IPS-15b (cell line): ENCODE measurements at regions not wholly inside any gene's neighbourhood (a gene's known extent, or its start where the extent isn't known, plus 50 kb on each side); places are given as distances from the start of the nearest gene placed in this dataset.

Source experiments
- H3K27me3 ChIP-seq: one replicate; pipeline ENCODE4 v1.6.1; 2013; ENCODE audit warnings: low read length; ENCODE audit not compliant: control insufficient read depth, insufficient read depth
- H3K36me3 ChIP-seq: one replicate; pipeline ENCODE4 v1.6.1; 2013; ENCODE audit warnings: low read length; ENCODE audit not compliant: control insufficient read depth, insufficient read depth
- H3K4me1 ChIP-seq: one replicate; pipeline ENCODE4 v1.6.1; 2013; ENCODE audit warnings: mild to moderate bottlenecking, low read length; ENCODE audit not compliant: control insufficient read depth, insufficient read depth
- H3K4me3 ChIP-seq: one replicate; pipeline ENCODE4 v1.5.1; 2013; ENCODE audit warnings: low read depth, low read length
- H3K9ac ChIP-seq: one replicate; pipeline ENCODE4 v1.6.1; 2013; ENCODE audit warnings: low read depth, mild to moderate bottlenecking, low read length
- H3K9me3 ChIP-seq: one replicate; pipeline ENCODE4 v1.6.1; 2013; ENCODE audit warnings: mild to moderate bottlenecking, low read length; ENCODE audit not compliant: control insufficient read depth, insufficient read depth

GRCh38 chr2:106694964-106695470, 190.9 kb downstream of the ST6GAL2 start:
- no peak overlapping the region for H3K9ac ChIP-seq
- no peaks in the 10 kb centered on the region for H3K27me3 ChIP-seq
- H3K4me1 ChIP-seq: no peaks in the 10 kb centered on the region
- H3K9me3 ChIP-seq: no peaks in the 10 kb centered on the region
- H3K36me3 ChIP-seq: no peaks in the 10 kb centered on the region
- H3K4me3 ChIP-seq: no peak overlapping the region

- Histone ChIP-seq H3K9me3 (no peaks in the 10 kb centered on the region), H3K4me1 (no peaks in the 10 kb centered on the region), H3K27me3 (no peaks in the 10 kb centered on the region), H3K9ac (no peak overlapping the region), H3K4me3 (no peak overlapping the region), H3K36me3 (no peaks in the 10 kb centered on the region)
These were observed 190.0 kb downstream of the ST6GAL2 start for GRCh38 chr2:106695919-106696318.

- no peaks in the 10 kb centered on the region for H3K36me3 ChIP-seq
- no peaks in the 10 kb centered on the region for H3K9me3 ChIP-seq
- H3K9ac ChIP-seq: no peak overlapping the region
- no peaks in the 10 kb centered on the region for H3K27me3 ChIP-seq
- no peak overlapping the region for H3K4me3 ChIP-seq
- H3K4me1 ChIP-seq: no peaks in the 10 kb centered on the region
These were observed 185.4 kb downstream of the ST6GAL2 start for GRCh38 chr2:106700616-106701015.

DNA sequence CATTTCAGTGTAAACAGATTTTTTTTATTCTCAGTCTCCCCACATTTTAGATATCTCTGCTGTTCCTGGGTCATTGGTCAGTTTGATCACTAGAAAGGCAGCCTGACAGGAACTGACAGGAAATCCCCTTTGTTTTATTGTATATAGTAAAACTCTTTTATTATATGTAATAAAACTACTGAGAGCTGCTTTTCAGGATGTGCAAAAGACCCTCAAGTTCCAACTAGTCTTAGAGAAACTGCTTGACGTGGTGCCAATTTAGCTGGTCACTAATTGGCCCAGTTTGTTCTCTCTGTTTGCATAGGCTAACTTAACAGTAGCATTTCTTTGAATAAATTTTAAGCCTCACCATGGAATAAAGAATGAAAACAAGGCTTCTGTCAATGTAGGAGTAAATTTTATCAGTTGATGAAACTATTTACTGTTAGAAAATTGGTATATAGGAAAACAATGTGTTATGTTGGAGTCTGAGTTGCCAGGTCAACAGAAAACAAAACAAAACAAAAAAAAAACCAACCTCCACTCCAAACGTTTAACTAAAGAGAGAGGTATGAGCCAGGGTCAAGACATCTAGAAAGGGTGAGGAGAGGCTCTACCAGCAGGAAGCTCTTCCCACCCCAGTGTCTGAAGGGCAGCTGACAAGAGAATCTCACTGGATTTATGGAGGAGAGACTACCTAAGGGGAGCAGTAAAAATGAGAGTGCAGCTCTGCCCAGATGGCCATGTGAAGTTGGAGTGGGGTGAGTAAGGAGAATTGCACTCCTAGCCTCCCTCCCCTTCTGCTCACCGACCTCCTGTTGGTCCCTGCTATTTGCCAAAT, 184.6 kb downstream of the ST6GAL2 start:
- Histone ChIP-seq H3K9me3 (no peaks in the 10 kb centered on the region), H3K36me3 (no peaks in the 10 kb centered on the region), H3K9ac (no peak overlapping the region), H3K4me1 (no peaks in the 10 kb centered on the region), H3K4me3 (no peak overlapping the region), H3K27me3 (no peaks in the 10 kb centered on the region)

DNA sequence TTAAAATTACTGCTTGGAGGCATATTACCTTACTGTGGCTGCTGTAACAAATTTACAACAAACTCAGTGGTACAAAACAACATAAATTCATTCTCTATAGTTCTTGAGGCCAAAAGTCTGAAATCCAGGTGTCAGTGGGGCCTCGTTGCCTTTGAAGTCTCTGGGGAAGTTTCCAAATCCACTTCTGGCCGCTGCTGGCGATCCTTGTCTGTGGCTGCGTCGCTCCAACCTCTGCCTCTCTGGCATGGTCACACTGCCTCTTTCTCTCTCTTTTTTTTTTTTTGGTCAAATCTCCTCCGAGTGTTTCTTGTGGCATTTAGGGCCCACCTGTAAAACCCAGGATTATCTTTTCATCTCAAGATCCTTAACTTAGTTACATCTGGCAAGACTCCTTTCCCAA, 182.8 kb downstream of the ST6GAL2 start:
- Histone ChIP-seq H3K36me3 (no peaks in the 10 kb centered on the region), H3K4me3 (no peak overlapping the region), H3K27me3 (no peaks in the 10 kb centered on the region), H3K9me3 (no peaks in the 10 kb centered on the region), H3K4me1 (no peaks in the 10 kb centered on the region), H3K9ac (no peak overlapping the region)

GRCh38 chr2:106704798-106705197, 181.2 kb downstream of the ST6GAL2 start:
- Histone ChIP-seq H3K27me3 (no peaks in the 10 kb centered on the region), H3K9me3 (no peaks in the 10 kb centered on the region), H3K9ac (no peak overlapping the region), H3K36me3 (no peaks in the 10 kb centered on the region), H3K4me3 (no peak overlapping the region), H3K4me1 (no peaks in the 10 kb centered on the region)

DNA sequence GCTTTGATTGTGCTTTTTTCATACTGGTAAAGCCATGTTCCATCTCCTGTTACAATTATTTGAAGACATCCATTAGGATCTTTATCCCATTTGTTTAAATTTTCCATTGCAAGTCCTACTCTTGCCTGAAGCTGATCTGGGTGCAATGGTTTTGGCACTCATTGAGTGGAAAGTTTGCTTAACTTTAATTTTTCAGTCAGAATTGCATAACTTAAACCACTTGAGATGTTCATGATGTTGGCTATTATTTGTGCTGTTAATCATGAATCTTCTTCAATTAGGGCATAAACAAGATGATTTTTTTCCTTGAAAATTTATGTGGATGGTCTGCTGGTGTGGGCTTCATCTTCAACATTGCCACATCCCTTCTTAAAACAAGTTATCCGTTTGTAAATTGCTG, 180.1 kb downstream of the ST6GAL2 start:
- Histone ChIP-seq H3K36me3 (no peaks in the 10 kb centered on the region), H3K27me3 (no peaks in the 10 kb centered on the region), H3K4me1 (no peaks in the 10 kb centered on the region), H3K9me3 (no peaks in the 10 kb centered on the region), H3K4me3 (no peak overlapping the region), H3K9ac (no peak overlapping the region)

DNA sequence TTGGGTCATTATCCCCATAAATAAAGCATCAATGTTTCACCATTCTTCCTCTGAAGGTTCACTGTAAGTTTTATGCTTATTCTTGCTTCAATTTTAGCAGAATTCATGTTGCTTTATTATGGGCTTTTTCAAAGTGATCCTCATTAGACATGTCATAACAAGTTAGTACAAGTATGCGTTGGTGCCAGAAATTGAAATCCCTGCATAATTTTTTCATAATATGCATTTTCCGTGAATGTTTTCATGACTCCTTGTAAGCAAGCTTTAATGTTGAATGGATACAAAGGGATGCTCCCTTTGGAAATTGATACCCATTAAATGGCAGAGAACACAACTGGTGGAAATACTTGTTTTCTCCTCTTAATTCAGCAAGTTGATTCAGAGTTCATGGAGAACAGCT, 179.7 kb downstream of the ST6GAL2 start:
- Histone ChIP-seq H3K36me3 (no peaks in the 10 kb centered on the region), H3K27me3 (no peaks in the 10 kb centered on the region), H3K9me3 (no peaks in the 10 kb centered on the region), H3K9ac (no peak overlapping the region), H3K4me3 (no peak overlapping the region), H3K4me1 (no peaks in the 10 kb centered on the region)

DNA sequence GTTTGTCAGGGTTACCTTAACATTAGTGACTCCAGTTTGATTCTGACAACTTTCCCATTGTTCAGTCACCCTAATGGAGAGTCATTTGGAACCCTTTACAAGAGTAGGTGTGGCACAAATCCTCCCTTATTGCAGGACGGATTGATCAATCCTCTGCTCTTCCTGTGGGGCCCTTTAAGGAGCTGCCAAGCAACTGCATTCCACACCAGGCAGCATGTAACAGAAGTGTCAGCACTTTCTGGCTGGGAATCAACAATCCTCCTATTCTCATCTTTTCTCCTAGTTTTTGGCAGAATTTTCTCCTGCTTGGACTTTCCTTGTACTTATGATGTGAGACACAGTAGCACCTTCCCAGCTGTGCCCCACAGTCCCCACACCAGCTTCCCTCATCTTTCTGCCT, 177.8 kb downstream of the ST6GAL2 start:
- H3K4me3 ChIP-seq: no peak overlapping the region
- no peaks in the 10 kb centered on the region for H3K27me3 ChIP-seq
- H3K4me1 ChIP-seq: no peaks in the 10 kb centered on the region
- H3K9me3 ChIP-seq: no peaks in the 10 kb centered on the region
- H3K9ac ChIP-seq: no peak overlapping the region
- no peaks in the 10 kb centered on the region for H3K36me3 ChIP-seq

GRCh38 chr2:106709229-106709628, 176.7 kb downstream of the ST6GAL2 start:
- Histone ChIP-seq H3K4me3 (no peak overlapping the region), H3K36me3 (no peaks in the 10 kb centered on the region), H3K9me3 (no peaks in the 10 kb centered on the region), H3K27me3 (no peaks in the 10 kb centered on the region), H3K9ac (no peak overlapping the region), H3K4me1 (no peaks in the 10 kb centered on the region)

- Histone ChIP-seq H3K9ac (no peak overlapping the region), H3K36me3 (no peaks in the 10 kb centered on the region), H3K4me1 (no peaks in the 10 kb centered on the region), H3K4me3 (no peak overlapping the region), H3K9me3 (no peaks in the 10 kb centered on the region), H3K27me3 (no peaks in the 10 kb centered on the region)
These were observed 166.7 kb downstream of the ST6GAL2 start for GRCh38 chr2:106719222-106719621.

DNA sequence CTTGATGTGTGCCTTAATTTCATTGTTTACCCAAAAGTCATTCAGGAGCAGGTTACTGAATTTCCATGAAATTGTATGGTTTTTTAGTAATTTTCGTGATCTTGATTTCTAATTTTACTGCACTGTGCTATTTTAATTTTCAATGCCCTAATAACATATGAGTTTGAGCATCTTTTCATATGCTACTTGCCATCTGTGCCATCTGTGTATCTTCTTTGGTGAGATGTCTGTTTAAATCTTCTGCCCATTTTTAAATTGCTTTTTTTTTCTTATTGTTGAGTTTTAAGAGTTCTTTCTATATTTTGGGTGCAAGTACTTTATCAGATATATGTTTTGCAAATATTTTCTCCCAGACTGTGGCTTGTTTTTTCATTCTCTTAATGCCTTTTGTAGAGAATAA, 165.9 kb downstream of the ST6GAL2 start:
- Histone ChIP-seq H3K4me3 (no peak overlapping the region), H3K4me1 (no peaks in the 10 kb centered on the region), H3K9me3 (no peaks in the 10 kb centered on the region), H3K9ac (no peak overlapping the region), H3K27me3 (no peaks in the 10 kb centered on the region), H3K36me3 (no peaks in the 10 kb centered on the region)
